VCaP (cell line): ENCODE measurements at regions not wholly inside any gene's neighbourhood (a gene's known extent, or its start where the extent isn't known, plus 50 kb on each side); places are given as distances from the start of the nearest gene placed in this dataset.

Source experiments
- H3K27ac ChIP-seq: fragments of 450-650 bp; 2 replicates; pipeline ENCODE4 v1.5.1; 2017
- TF ChIP-seq, protein P1 (sequence below): fragments of 450-650 bp; conservative IDR thresholded peaks from 2 replicates; pipeline ENCODE4 v1.5.1; 2017; ENCODE audit warnings: mild to moderate bottlenecking, moderate library complexity

DNA sequence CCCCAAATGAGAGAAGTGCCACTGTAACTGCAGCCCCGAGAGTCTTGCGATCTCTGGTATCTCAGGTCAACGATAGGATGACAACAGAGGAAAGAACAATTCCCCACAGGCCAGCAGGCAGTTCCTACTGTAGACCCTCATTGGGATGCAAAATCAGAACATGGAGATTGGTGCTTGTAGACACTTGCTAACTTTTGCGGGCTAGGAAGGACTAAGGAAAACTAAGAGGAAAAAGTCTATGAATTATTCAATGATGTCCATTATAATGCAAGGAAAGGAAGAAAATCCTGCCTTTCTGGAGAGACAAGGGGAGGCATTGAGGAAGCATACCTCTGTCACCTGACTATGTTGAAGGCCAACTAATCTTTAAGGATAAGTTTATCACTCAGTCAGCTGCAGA lies 51.9 kb upstream of the CWC22 start:
- no peak overlapping the region for H3K27ac ChIP-seq
- TF ChIP-seq, protein P1, sequence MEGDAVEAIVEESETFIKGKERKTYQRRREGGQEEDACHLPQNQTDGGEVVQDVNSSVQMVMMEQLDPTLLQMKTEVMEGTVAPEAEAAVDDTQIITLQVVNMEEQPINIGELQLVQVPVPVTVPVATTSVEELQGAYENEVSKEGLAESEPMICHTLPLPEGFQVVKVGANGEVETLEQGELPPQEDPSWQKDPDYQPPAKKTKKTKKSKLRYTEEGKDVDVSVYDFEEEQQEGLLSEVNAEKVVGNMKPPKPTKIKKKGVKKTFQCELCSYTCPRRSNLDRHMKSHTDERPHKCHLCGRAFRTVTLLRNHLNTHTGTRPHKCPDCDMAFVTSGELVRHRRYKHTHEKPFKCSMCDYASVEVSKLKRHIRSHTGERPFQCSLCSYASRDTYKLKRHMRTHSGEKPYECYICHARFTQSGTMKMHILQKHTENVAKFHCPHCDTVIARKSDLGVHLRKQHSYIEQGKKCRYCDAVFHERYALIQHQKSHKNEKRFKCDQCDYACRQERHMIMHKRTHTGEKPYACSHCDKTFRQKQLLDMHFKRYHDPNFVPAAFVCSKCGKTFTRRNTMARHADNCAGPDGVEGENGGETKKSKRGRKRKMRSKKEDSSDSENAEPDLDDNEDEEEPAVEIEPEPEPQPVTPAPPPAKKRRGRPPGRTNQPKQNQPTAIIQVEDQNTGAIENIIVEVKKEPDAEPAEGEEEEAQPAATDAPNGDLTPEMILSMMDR, result no peak

DNA sequence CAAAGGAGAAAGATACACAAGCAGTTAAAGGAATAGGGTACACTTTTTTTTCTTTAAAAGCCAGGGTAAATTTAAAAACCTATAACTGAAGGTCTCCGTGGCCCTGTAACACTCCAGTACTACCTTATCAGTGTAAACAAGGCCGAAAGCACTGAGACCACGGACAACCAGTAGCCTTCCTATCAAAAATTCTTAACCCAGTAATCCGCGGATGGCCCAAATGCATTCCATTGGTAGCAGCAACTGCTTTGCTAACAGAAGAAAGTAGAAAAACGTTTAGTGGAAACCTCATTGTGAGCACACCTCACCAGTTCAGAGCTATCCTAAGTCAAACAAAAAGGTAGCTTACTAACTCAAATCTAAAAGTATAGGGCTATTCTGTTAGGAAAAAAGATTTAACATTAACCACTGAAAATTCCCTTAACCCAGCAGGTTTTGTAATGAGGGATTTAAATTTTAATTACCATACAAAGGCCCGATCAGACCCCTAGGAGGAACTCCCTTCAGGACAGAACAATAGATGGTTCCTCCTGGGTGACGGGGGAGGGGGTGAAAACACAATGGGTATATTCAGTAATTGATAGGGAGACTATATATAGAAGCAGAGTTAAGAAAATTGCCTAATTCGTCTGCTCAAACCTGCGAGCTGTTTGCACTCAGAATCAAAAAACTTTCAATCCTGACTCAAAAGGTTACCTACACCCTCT lies 50.8 kb upstream of the CWC22 start:
- TF ChIP-seq, protein P1, result no peak
- H3K27ac ChIP-seq, result no peak overlapping the region
